ENCODE measurements at regions not wholly inside any gene's neighbourhood (a gene's known extent, or its start where the extent isn't known, plus 50 kb on each side); places are given as distances from the start of the nearest gene placed in this dataset.
"Not testable (repeated sequence)": the region's sequence is repeated elsewhere in the genome, so short reads cannot be mapped to it uniquely, and the experiment has no call there.

GRCh38 chr6:141398949-141399348, 733.8 kb upstream of the GJE1 start:
- TF ChIP-seq CTCF (IDR thresholded peaks at IDR 0.05; ENCODE audit: partially characterized antibody, unreplicated experiment): no peak
- DNase-seq: no peak
- H3K36me3 Mint-ChIP-seq (ENCODE audit: unreplicated experiment): no peaks in the 10 kb centered on the region
- H3K27ac Mint-ChIP-seq (ENCODE audit: unreplicated experiment): no peak overlapping the region
- H3K4me3 Mint-ChIP-seq (ENCODE audit: unreplicated experiment): no peak overlapping the region
- peaks cover 1% of the 10 kb centered on the region for H3K9me3 Mint-ChIP-seq (ENCODE audit: unreplicated experiment)
- H3K4me1 Mint-ChIP-seq (ENCODE audit: low read depth, unreplicated experiment): no peaks in the 10 kb centered on the region
- H3K27me3 Mint-ChIP-seq (ENCODE audit: unreplicated experiment): no peaks in the 10 kb centered on the region

GRCh38 chr6:141395443-141396008, 737.2 kb upstream of the GJE1 start:
- H3K4me1 Mint-ChIP-seq (ENCODE audit: low read depth, unreplicated experiment): no peaks in the 10 kb centered on the region
- TF ChIP-seq CTCF (IDR thresholded peaks at IDR 0.05; ENCODE audit: partially characterized antibody, unreplicated experiment): no peak
- H3K27ac Mint-ChIP-seq (ENCODE audit: unreplicated experiment): no peak overlapping the region

GRCh38 chr6:141394565-141395051, 738.1 kb upstream of the GJE1 start:
- no peak for DNase-seq
- H3K27ac Mint-ChIP-seq (ENCODE audit: unreplicated experiment): no peak overlapping the region
- no peaks in the 10 kb centered on the region for H3K36me3 Mint-ChIP-seq (ENCODE audit: unreplicated experiment)
- H3K4me3 Mint-ChIP-seq (ENCODE audit: unreplicated experiment): no peak overlapping the region
- no peak for TF ChIP-seq CTCF (IDR thresholded peaks at IDR 0.05; ENCODE audit: partially characterized antibody, unreplicated experiment)
- H3K27me3 Mint-ChIP-seq (ENCODE audit: unreplicated experiment): peaks cover 3% of the 10 kb centered on the region
- H3K4me1 Mint-ChIP-seq (ENCODE audit: low read depth, unreplicated experiment): no peaks in the 10 kb centered on the region
- H3K9me3 Mint-ChIP-seq (ENCODE audit: unreplicated experiment): peaks cover 4% of the 10 kb centered on the region

More at GRCh38 chr6:141395443-141396008, 737.2 kb upstream of the GJE1 start:
- Mint-ChIP-seq H3K9me3 (ENCODE audit: unreplicated experiment) (peaks cover 4% of the 10 kb centered on the region), H3K27me3 (ENCODE audit: unreplicated experiment) (peaks cover 3% of the 10 kb centered on the region), H3K4me3 (ENCODE audit: unreplicated experiment) (no peak overlapping the region), H3K36me3 (ENCODE audit: unreplicated experiment) (no peaks in the 10 kb centered on the region)
- no peak for DNase-seq

- H3K9me3 Mint-ChIP-seq (ENCODE audit: unreplicated experiment): peaks cover 4% of the 10 kb centered on the region
- H3K4me1 Mint-ChIP-seq (ENCODE audit: low read depth, unreplicated experiment): no peaks in the 10 kb centered on the region
- no peak overlapping the region for H3K4me3 Mint-ChIP-seq (ENCODE audit: unreplicated experiment)
- no peak for TF ChIP-seq CTCF (IDR thresholded peaks at IDR 0.05; ENCODE audit: partially characterized antibody, unreplicated experiment)
- no peak for DNase-seq
- H3K36me3 Mint-ChIP-seq (ENCODE audit: unreplicated experiment): no peaks in the 10 kb centered on the region
- no peak overlapping the region for H3K27ac Mint-ChIP-seq (ENCODE audit: unreplicated experiment)
- peaks cover 3% of the 10 kb centered on the region for H3K27me3 Mint-ChIP-seq (ENCODE audit: unreplicated experiment)
Observed at GRCh38 chr6:141394125-141394536, 738.6 kb upstream of the GJE1 start.

- DNase-seq: no peak
- Mint-ChIP-seq H3K36me3 (ENCODE audit: unreplicated experiment) (no peaks in the 10 kb centered on the region), H3K27me3 (ENCODE audit: unreplicated experiment) (peaks cover 3% of the 10 kb centered on the region), H3K27ac (ENCODE audit: unreplicated experiment) (no peak overlapping the region), H3K4me1 (ENCODE audit: low read depth, unreplicated experiment) (no peaks in the 10 kb centered on the region), H3K4me3 (ENCODE audit: unreplicated experiment) (no peak overlapping the region), H3K9me3 (ENCODE audit: unreplicated experiment) (peaks cover 4% of the 10 kb centered on the region)
- TF ChIP-seq CTCF (IDR thresholded peaks at IDR 0.05; ENCODE audit: partially characterized antibody, unreplicated experiment): no peak
Observed at GRCh38 chr6:141393405-141394124, 739.2 kb upstream of the GJE1 start.

- not testable (repeated sequence) for H3K4me1 Mint-ChIP-seq (ENCODE audit: low read depth, unreplicated experiment); H3K9me3 Mint-ChIP-seq (ENCODE audit: unreplicated experiment); DNase-seq; H3K4me3 Mint-ChIP-seq (ENCODE audit: unreplicated experiment); H3K27me3 Mint-ChIP-seq (ENCODE audit: unreplicated experiment); H3K27ac Mint-ChIP-seq (ENCODE audit: unreplicated experiment); H3K36me3 Mint-ChIP-seq (ENCODE audit: unreplicated experiment)
Observed at GRCh38 chr6:141391135-141391534, 741.6 kb upstream of the GJE1 start.

All from glutamatergic neuron (in vitro differentiated cells).